Sigmoid colon (tissue), 6 donors: ENCODE measurements at regions not wholly inside any gene's neighbourhood (a gene's known extent, or its start where the extent isn't known, plus 50 kb on each side); places are given as distances from the start of the nearest gene placed in this dataset.
A peak's percentile ranks its signal among the peaks of the same experiment; 100 is the strongest.

Source experiments
- DNase-seq: peaks from one replicate; pipeline ENCODE4 v3.0.0-alpha.2; 2019
- H3K27ac ChIP-seq, 4 donors: fragments of 200-600 bp; sonication (generic); one replicate each; pipeline ENCODE4 v1.5.1; 2016 to 2019; ENCODE audit warnings: mild to moderate bottlenecking in 1 of 4
- H3K27me3 ChIP-seq, 3 donors: fragments of 200-600 bp; sonication (generic); one replicate each; pipeline ENCODE4 v1.5.1; 2019; ENCODE audit warnings: mild to moderate bottlenecking in 1 of 3
- H3K36me3 ChIP-seq, 4 donors: fragments of 200-600 bp; sonication (generic); one replicate each; pipeline ENCODE4 v1.5.1; 2016 to 2019
- H3K4me1 ChIP-seq, 4 donors: fragments of 200-600 bp; sonication (generic); one replicate each; pipeline ENCODE4 v1.5.1; 2017 to 2019
- H3K4me3 ChIP-seq, 4 donors: fragments of 200-600 bp; sonication (generic); one replicate each; pipeline ENCODE4 v1.5.1; 2017 to 2019; ENCODE audit warnings: mild to moderate bottlenecking in 2 of 4, moderate library complexity in 1 of 4
- H3K9me3 ChIP-seq, 4 donors: fragments of 200-600 bp in 3 of 4; sonication (generic) in 3 of 4; one replicate each; pipeline versions ENCODE4 v1.5.1 to v1.6.1; 2013 to 2019
- EP300 ChIP-seq, 4 donors: sonication (generic); formaldehyde crosslinking; IDR thresholded peaks; one replicate each; pipeline ENCODE4 v1.6.1; 2017; ENCODE audit warnings: antibody characterized with exemption in 4 of 4
- POLR2A ChIP-seq, 2 donors: fragments of 450-650 bp; IDR thresholded peaks; one replicate each; pipeline ENCODE4 v1.6.1; 2016; ENCODE audit warnings: antibody characterized with exemption in 2 of 2, mild to moderate bottlenecking in 2 of 2, moderate library complexity in 2 of 2
- POLR2AphosphoS5 ChIP-seq, 4 donors: sonication (generic); formaldehyde crosslinking; IDR thresholded peaks; one replicate each; pipeline ENCODE4 v1.6.1; 2017; ENCODE audit warnings: antibody characterized with exemption in 4 of 4
- WGBS, 2 donors: extraction: QIAGEN DNeasy Blood & Tissue Kit; methylation state at CpG; one replicate each; pipeline ENCODE4 v1.1.7; 2013; 5-methylcytosine and 5-hydroxymethylcytosine counted together
- intact Hi-C: fragments of 100-400 bp; cut with DNase I; formaldehyde crosslinking; loops from one replicate; pipeline ENCODE4 v1.15.1; 2023
- TF ChIP-seq, protein P1 (sequence below), 4 experiments: fragments of 450-650 bp in 3 of 4; fragments of 200-600 bp in 1 of 4; IDR thresholded peaks; one replicate each; pipeline ENCODE4 v1.5.1; 2016 to 2019; ENCODE audit warnings: antibody characterized with exemption in 4 of 4, mild to moderate bottlenecking in 3 of 4, moderate library complexity in 2 of 4
- donor health status: healthy with polysubstance abuse.
- donor health status: healthy.

- 63 to 70% methylated on average over 13 of the region's 13 CpGs for WGBS, 2 donors
- no peaks in the 10 kb centered on the region for H3K27me3 ChIP-seq
- H3K36me3 ChIP-seq: no peaks in the 10 kb centered on the region
- TF ChIP-seq POLR2A (IDR thresholded peaks at IDR 0.05) (no peak), EP300 (IDR thresholded peaks at IDR 0.05) (no peak)
- peaks cover 0 to 90% (median 70%) of the 10 kb centered on the region in 4 donors for H3K4me1 ChIP-seq
- H3K4me3 ChIP-seq: no peak overlapping the region
- peak overlapping the region in 3 of 4 donors; percentile 58 to 69 (median 58) for H3K27ac ChIP-seq
- DNase-seq: no peak
- intact Hi-C loops: no loop called here
- H3K9me3 ChIP-seq: no peaks in the 10 kb centered on the region
These were observed 120.3 kb upstream of the CIBAR2 start for GRCh38 chr16:85232369-85233142.

- Histone ChIP-seq H3K27me3 (no peaks in the 10 kb centered on the region), H3K27ac (peak overlapping the region in 3 of 4 donors; percentile 35 to 85 (median 82)), H3K4me3 (no peak overlapping the region), H3K36me3 (no peaks in the 10 kb centered on the region), H3K4me1 (peaks cover 0 to 89% (median 69%) of the 10 kb centered on the region in 4 donors), H3K9me3 (no peaks in the 10 kb centered on the region)
- intact Hi-C loops: no loop called here
- TF ChIP-seq, protein P1, sequence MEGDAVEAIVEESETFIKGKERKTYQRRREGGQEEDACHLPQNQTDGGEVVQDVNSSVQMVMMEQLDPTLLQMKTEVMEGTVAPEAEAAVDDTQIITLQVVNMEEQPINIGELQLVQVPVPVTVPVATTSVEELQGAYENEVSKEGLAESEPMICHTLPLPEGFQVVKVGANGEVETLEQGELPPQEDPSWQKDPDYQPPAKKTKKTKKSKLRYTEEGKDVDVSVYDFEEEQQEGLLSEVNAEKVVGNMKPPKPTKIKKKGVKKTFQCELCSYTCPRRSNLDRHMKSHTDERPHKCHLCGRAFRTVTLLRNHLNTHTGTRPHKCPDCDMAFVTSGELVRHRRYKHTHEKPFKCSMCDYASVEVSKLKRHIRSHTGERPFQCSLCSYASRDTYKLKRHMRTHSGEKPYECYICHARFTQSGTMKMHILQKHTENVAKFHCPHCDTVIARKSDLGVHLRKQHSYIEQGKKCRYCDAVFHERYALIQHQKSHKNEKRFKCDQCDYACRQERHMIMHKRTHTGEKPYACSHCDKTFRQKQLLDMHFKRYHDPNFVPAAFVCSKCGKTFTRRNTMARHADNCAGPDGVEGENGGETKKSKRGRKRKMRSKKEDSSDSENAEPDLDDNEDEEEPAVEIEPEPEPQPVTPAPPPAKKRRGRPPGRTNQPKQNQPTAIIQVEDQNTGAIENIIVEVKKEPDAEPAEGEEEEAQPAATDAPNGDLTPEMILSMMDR (IDR thresholded peaks at IDR 0.05): no peak
- TF ChIP-seq POLR2A (IDR thresholded peaks at IDR 0.05) (no peak), POLR2AphosphoS5 (IDR thresholded peaks at IDR 0.05) (no peak), EP300 (IDR thresholded peaks at IDR 0.05) (no peak)
- no peak for DNase-seq
- 78 to 90% methylated on average over 6 of the region's 6 CpGs for WGBS, 2 donors
These were observed 121.2 kb upstream of the CIBAR2 start for GRCh38 chr16:85233516-85233915.

DNA sequence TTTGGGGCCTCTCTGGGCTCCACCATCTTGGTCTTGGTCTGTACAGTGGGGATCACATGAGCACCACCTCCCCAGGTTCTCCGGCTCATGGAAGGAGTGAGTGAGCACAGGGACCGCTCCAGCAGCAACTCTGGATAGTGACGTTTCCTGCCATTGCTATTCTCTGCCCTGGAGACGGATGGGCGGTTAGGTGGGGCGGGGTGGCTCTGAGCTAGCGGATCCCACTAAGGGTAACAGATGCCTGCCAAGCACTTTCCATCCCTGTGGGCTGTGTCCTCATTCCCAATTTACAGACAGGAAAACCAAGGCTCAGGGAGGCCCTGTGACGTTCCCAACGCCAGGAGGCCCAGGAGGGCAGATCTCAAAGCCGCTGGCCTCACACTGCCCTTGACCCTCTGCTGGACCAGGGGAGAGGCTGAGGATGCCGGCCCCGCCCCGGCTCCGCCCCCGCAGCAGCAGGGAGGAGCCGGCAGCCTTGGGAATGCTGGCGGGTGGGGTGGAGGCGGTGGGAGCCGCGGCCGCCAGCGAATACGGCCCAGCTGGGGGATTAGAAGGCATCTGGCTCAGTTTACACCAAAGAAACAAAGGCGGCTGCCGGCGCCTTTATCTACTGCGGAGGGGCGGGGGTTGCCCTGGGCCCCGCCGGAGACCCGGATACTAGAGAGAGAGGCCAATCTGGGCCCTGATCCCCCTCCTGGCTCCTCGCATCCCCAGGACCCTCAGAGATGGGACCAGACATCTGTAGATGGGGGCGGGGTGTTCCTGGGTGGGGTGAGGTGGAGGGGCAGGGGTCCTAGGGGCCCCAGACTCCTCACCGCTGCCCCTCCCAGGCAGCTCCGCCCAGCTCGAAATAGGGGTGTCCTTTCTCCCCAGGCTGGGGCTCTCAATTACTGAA, 122.3 kb upstream of the CIBAR2 start:
- H3K27ac ChIP-seq: peak overlapping the region; percentile 69 to 85 (median 79)
- H3K4me3 ChIP-seq: peak overlapping the region; percentile 13 to 58 (median 41)
- no peaks in the 10 kb centered on the region for H3K36me3 ChIP-seq
- intact Hi-C loops: no loop called here
- H3K4me1 ChIP-seq: peaks cover 0 to 83% (median 65%) of the 10 kb centered on the region in 4 donors
- H3K9me3 ChIP-seq: no peaks in the 10 kb centered on the region
- peak in 3 of 4 donors; percentile 27 to 51 (median 30) for TF ChIP-seq POLR2AphosphoS5 (IDR thresholded peaks at IDR 0.05)
- TF ChIP-seq, protein P1 (IDR thresholded peaks at IDR 0.05): no peak
- no peak for TF ChIP-seq EP300 (IDR thresholded peaks at IDR 0.05)
- TF ChIP-seq POLR2A (IDR thresholded peaks at IDR 0.05): no peak
- WGBS, 2 donors: 14 to 37% methylated on average over 36 of the region's 36 CpGs
- H3K27me3 ChIP-seq: no peaks in the 10 kb centered on the region
- DNase-seq: peak; percentile 85

- no peak for DNase-seq
- H3K4me1 ChIP-seq: peaks cover 0 to 75% (median 61%) of the 10 kb centered on the region in 4 donors
- WGBS, 2 donors: 21 to 25% methylated on average over 20 of the region's 20 CpGs
- no peak for TF ChIP-seq EP300 (IDR thresholded peaks at IDR 0.05)
- no peak for TF ChIP-seq POLR2AphosphoS5 (IDR thresholded peaks at IDR 0.05)
- TF ChIP-seq POLR2A (IDR thresholded peaks at IDR 0.05): no peak
- TF ChIP-seq, protein P1 (IDR thresholded peaks at IDR 0.05): no peak
- H3K36me3 ChIP-seq: no peaks in the 10 kb centered on the region
- H3K27me3 ChIP-seq: no peaks in the 10 kb centered on the region
- intact Hi-C loops: no loop called here
- peak overlapping the region; percentile 69 to 85 (median 79) for H3K27ac ChIP-seq
- H3K9me3 ChIP-seq: no peaks in the 10 kb centered on the region
- peak overlapping the region in 3 of 4 donors; percentile 38 to 58 (median 44) for H3K4me3 ChIP-seq
These were observed 123.9 kb upstream of the CIBAR2 start for GRCh38 chr16:85235991-85236817.
